Body of pancreas (tissue), 4 donors: ENCODE measurements at regions not wholly inside any gene's neighbourhood (a gene's known extent, or its start where the extent isn't known, plus 50 kb on each side); places are given as distances from the start of the nearest gene placed in this dataset.

ENCODE experiments used
- ATAC-seq: fragments of 150-250 bp; one replicate; pipeline ENCODE4 v1.9.1; 2016
- DNase-seq, 4 donors: peaks; one replicate each; pipeline ENCODE4 v3.0.0-alpha.2; 2019
- H3K27ac ChIP-seq, 4 donors: fragments of 200-600 bp; sonication (generic); 1 replicate in 3 of 4; 2 replicates in 1 of 4; pipeline versions ENCODE4 v1.5.1 to v1.6.1; 2016 to 2019; ENCODE audit warnings: mild to moderate bottlenecking in 1 of 4, mixed read lengths in 1 of 4, moderate library complexity in 1 of 4
- H3K27me3 ChIP-seq, 2 donors: fragments of 200-600 bp; sonication (generic); one replicate each; pipeline ENCODE4 v1.6.0; 2016; ENCODE audit warnings: mild to moderate bottlenecking in 1 of 2
- H3K36me3 ChIP-seq, 2 donors: fragments of 200-600 bp; sonication (generic); replicated peaks in 1 of 2; 2 replicates each; pipeline ENCODE4 v1.5.1; 2016; ENCODE audit warnings: low read depth in 2 of 2; ENCODE audit not compliant: insufficient read depth in 1 of 2
- H3K4me1 ChIP-seq: fragments of 200-600 bp; sonication (generic); one replicate; pipeline ENCODE4 v1.6.0; 2016
- H3K4me3 ChIP-seq, 2 donors: fragments of 200-600 bp; sonication (generic); 1 replicate in 1 of 2; 2 replicates in 1 of 2; pipeline ENCODE4 v1.5.1; 2016 to 2019
- H3K9me3 ChIP-seq, 3 donors: fragments of 200-600 bp; sonication (generic); 1 replicate in 2 of 3; 2 replicates in 1 of 3; pipeline ENCODE4 v1.5.1; 2016
- CTCF ChIP-seq, 7 experiments: fragments of 450-650 bp in 4 of 7; fragments of 200-600 bp in 3 of 7; sonication (generic) in 3 of 7; IDR thresholded peaks; one replicate each; pipeline ENCODE4 v1.5.1; 2016 to 2019; ENCODE audit warnings: antibody characterized with exemption in 7 of 7
- POLR2A ChIP-seq, 3 donors: fragments of 450-650 bp; IDR thresholded peaks; one replicate each; pipeline ENCODE4 v1.6.1; 2016; ENCODE audit warnings: antibody characterized with exemption in 3 of 3, mild to moderate bottlenecking in 2 of 3
- WGBS, 2 donors: methylation state at CpG; one replicate each; pipeline ENCODE4 v1.1.5; 2017; 5-methylcytosine and 5-hydroxymethylcytosine counted together
- intact Hi-C: fragments of 100-400 bp; cut with DNase I; formaldehyde crosslinking; loops from one replicate; pipeline ENCODE4 v1.15.1; 2023

- Histone ChIP-seq H3K9me3 (no peaks in the 10 kb centered on the region), H3K36me3 (no peaks in the 10 kb centered on the region), H3K27me3 (no peaks in the 10 kb centered on the region), H3K27ac (no peak overlapping the region), H3K4me3 (no peak overlapping the region), H3K4me1 (no peaks in the 10 kb centered on the region)
- no peak for TF ChIP-seq POLR2A (IDR thresholded peaks at IDR 0.05)
- TF ChIP-seq CTCF (IDR thresholded peaks at IDR 0.05) = no peak
- 87 to 88% methylated on average over 13 of the region's 13 CpGs for WGBS, 2 donors
- ATAC-seq (no peak), DNase-seq (no peak)
- intact Hi-C loops = no loop called here
These were observed 192.4 kb downstream of the SEMA6A start for GRCh38 chr5:116382032-116382873.

GRCh38 chr5:116381201-116381600 is 193.4 kb downstream of the SEMA6A start:
- WGBS, 2 donors = 95 to 98% methylated on average over 6 of the region's 6 CpGs
- intact Hi-C loops = no loop called here
- H3K27ac ChIP-seq = no peak overlapping the region
- ATAC-seq = no peak
- no peak overlapping the region for H3K4me3 ChIP-seq
- TF ChIP-seq POLR2A (IDR thresholded peaks at IDR 0.05) (no peak), CTCF (IDR thresholded peaks at IDR 0.05) (no peak)
- H3K4me1 ChIP-seq = no peaks in the 10 kb centered on the region
- H3K9me3 ChIP-seq = no peaks in the 10 kb centered on the region
- H3K36me3 ChIP-seq = no peaks in the 10 kb centered on the region
- no peaks in the 10 kb centered on the region for H3K27me3 ChIP-seq
- DNase-seq = no peak

GRCh38 chr5:116380621-116381020 is 194.0 kb downstream of the SEMA6A start:
- DNase-seq (no peak), ATAC-seq (no peak)
- Histone ChIP-seq H3K4me1 (no peaks in the 10 kb centered on the region), H3K9me3 (no peaks in the 10 kb centered on the region), H3K36me3 (no peaks in the 10 kb centered on the region), H3K27ac (no peak overlapping the region), H3K4me3 (no peak overlapping the region), H3K27me3 (no peaks in the 10 kb centered on the region)
- intact Hi-C loops = no loop called here
- TF ChIP-seq POLR2A (IDR thresholded peaks at IDR 0.05) (no peak), CTCF (IDR thresholded peaks at IDR 0.05) (no peak)
- WGBS, 2 donors = 96% methylated on average over 2 of the region's 2 CpGs

- 94 to 98% methylated on average over 5 of the region's 5 CpGs for WGBS, 2 donors
- Histone ChIP-seq H3K27me3 (no peaks in the 10 kb centered on the region), H3K4me1 (no peaks in the 10 kb centered on the region), H3K4me3 (no peak overlapping the region), H3K27ac (no peak overlapping the region), H3K9me3 (no peaks in the 10 kb centered on the region), H3K36me3 (no peaks in the 10 kb centered on the region)
- ATAC-seq (no peak), DNase-seq (no peak)
- intact Hi-C loops = no loop called here
- TF ChIP-seq POLR2A (IDR thresholded peaks at IDR 0.05) (no peak), CTCF (IDR thresholded peaks at IDR 0.05) (no peak)
These were observed 195.3 kb downstream of the SEMA6A start for GRCh38 chr5:116379306-116379705.

GRCh38 chr5:116378777-116379121 is 195.9 kb downstream of the SEMA6A start:
- no peaks in the 10 kb centered on the region for H3K36me3 ChIP-seq
- WGBS, 2 donors = 88 to 91% methylated on average over 5 of the region's 5 CpGs
- no peaks in the 10 kb centered on the region for H3K9me3 ChIP-seq
- H3K27ac ChIP-seq = no peak overlapping the region
- no peak overlapping the region for H3K4me3 ChIP-seq
- TF ChIP-seq CTCF (IDR thresholded peaks at IDR 0.05) = no peak
- no peak for TF ChIP-seq POLR2A (IDR thresholded peaks at IDR 0.05)
- DNase-seq = no peak
- no peaks in the 10 kb centered on the region for H3K4me1 ChIP-seq
- H3K27me3 ChIP-seq = no peaks in the 10 kb centered on the region
- ATAC-seq = no peak
- intact Hi-C loops = no loop called here
